AG09319 (cell line): ENCODE measurements at regions not wholly inside any gene's neighbourhood (a gene's known extent, or its start where the extent isn't known, plus 50 kb on each side); places are given as distances from the start of the nearest gene placed in this dataset.

Experiments used
- DNase-seq: peaks from one replicate; pipeline ENCODE4 v3.0.0-alpha.2; 2010; ENCODE audit warnings: low read depth; ENCODE audit errors: extremely low read depth
- CTCF ChIP-seq: IDR thresholded peaks from 2 replicates; pipeline ENCODE4 v1.5.1; 2011; ENCODE audit warnings: low read depth, mild to moderate bottlenecking, inconsistent platforms, low read length, moderate library complexity

- no peak for TF ChIP-seq CTCF
- DNase-seq = no peak
These were observed 109.0 kb downstream of the OLFM1 start for GRCh38 chr9:135196474-135196873.

DNA sequence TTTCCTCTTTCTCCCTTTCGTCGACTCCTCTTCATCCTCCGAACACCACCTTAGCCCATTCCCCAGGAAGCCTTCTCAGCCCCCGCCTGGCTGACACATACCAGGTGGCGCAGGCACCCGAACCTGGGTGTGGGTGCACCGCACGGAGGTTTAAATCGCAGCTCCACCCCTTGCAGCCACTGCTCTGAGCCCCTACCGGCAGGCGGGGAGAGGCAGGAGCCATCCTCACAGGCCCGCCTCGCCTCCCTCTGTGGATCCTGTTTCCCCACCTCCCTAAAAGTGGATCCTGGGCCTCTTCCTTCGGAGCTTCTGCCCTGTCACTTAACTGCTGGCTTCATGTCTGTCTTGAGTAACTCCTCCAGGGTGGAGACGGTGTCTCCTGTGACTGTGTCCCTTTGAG is 110.7 kb downstream of the OLFM1 start:
- DNase-seq = no peak
- no peak for TF ChIP-seq CTCF

DNA sequence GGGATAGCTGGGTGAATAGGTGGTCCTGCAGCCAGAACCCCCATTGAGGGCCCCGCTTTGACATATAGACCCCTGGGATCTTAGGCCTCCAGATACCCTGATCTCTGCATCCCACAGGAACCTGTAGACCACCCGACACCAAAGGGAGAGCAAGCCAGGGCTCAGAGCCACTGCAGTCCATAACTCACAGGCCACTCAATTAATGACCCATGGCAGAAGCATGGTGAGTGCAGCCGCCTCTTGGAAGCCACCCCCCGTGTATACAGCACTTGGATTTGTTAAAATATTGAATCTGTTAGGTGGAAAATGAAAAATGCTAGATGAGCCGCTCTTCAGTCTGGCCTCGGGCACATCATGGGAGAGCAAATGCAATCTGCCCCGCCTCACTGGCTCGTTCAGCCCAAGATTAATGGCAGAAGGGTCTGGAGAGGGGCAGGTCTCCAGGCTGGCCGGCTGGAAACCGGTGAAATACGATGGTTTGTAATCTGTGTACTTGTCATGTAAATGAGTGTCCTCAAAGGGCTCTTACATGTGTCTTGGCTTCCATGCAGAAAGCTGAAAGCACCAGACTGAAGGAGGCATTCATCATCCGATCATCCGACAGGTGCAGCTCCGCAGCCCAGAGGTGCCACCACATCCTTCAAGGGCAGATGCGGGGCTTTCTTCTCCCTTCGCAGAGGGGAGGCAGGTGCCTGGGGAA is 111.3 kb downstream of the OLFM1 start:
- no peak for DNase-seq
- no peak for TF ChIP-seq CTCF

DNA sequence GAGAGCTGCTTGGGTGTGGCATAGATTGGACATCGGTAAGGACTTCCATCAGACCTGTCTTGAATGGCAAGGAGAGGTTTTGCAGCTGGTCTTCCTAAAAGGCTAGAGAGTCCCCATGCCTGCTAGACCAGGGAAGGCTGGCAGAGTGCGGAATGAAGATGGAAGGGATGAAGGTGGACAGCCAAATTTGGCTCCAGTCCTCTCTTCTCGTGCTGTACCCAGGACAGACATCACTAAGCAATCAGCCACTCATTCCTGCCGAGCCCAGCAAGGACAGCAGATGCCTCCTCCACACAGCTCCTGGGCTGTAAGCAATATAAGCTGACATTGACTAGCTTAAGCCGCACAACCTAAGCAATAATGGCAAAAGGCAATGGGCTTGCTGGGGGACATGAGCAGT is 112.0 kb downstream of the OLFM1 start:
- no peak for DNase-seq
- no peak for TF ChIP-seq CTCF

- no peak for DNase-seq
- TF ChIP-seq CTCF = no peak
These were observed 114.2 kb downstream of the OLFM1 start for GRCh38 chr9:135201711-135202110.

DNA sequence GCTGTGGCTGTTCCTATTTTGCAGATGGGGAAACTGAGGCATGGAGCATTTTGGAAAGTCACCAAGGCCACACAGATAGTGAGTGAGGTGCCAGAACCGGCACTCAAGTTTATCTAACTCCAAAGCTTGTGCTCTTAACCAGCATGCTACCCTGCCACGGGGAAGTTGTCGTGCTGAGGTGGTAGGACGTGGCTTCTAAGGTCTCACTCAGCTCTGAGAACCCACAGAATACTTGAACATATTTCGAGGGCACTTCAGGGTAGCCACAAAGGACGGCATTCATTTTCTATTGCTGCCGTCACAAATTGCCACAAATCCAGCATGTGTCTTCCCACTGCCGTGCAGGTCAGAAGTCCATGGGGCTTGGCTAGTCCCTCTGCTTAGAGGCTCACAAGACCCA is 116.7 kb downstream of the OLFM1 start:
- DNase-seq = no peak
- no peak for TF ChIP-seq CTCF

- no peak for TF ChIP-seq CTCF
- no peak for DNase-seq
These were observed 121.7 kb downstream of the OLFM1 start for GRCh38 chr9:135209136-135209535.
